ENCODE measurements at regions not wholly inside any gene's neighbourhood (a gene's known extent, or its start where the extent isn't known, plus 50 kb on each side); places are given as distances from the start of the nearest gene placed in this dataset.

DNA sequence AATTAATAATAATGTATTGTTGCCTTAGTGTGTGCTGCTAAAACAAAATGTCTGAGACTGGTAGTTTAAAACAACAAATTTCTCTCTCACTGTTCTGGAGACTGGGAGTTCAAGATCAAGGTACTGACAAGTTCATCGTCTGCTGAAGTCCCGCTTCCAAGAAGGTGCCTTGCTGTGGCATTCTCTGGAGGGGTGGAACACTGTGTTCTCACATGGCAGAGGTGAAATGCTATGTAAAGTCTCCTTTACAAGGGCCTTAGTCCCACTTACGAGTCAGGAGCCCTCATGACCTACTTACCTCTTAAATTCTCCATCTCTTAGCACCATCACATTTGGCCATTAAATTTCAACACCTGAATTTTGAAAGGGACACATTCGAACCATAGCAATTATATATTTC lies 299.2 kb upstream of the RBMS1 start:
- no peaks in the 10 kb centered on the region for H3K27me3 ChIP-seq (replicated peaks)
- TF ChIP-seq, protein P1, sequence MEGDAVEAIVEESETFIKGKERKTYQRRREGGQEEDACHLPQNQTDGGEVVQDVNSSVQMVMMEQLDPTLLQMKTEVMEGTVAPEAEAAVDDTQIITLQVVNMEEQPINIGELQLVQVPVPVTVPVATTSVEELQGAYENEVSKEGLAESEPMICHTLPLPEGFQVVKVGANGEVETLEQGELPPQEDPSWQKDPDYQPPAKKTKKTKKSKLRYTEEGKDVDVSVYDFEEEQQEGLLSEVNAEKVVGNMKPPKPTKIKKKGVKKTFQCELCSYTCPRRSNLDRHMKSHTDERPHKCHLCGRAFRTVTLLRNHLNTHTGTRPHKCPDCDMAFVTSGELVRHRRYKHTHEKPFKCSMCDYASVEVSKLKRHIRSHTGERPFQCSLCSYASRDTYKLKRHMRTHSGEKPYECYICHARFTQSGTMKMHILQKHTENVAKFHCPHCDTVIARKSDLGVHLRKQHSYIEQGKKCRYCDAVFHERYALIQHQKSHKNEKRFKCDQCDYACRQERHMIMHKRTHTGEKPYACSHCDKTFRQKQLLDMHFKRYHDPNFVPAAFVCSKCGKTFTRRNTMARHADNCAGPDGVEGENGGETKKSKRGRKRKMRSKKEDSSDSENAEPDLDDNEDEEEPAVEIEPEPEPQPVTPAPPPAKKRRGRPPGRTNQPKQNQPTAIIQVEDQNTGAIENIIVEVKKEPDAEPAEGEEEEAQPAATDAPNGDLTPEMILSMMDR (IDR thresholded peaks at IDR 0.05; ENCODE audit: low read depth, low read length, missing control alignments): no peak
- in situ Hi-C loops (cut with HindIII; ENCODE audit: low pct_ligation_motif_present, low sequenced_read_pairs): no loop called here
- no peak overlapping the region for H3K4me3 ChIP-seq (ENCODE audit: low read depth, low read length)
- no peak for DNase-seq
- H3K36me3 ChIP-seq (replicated peaks): no peaks in the 10 kb centered on the region
- H3K27ac ChIP-seq: no peak overlapping the region

- H3K27ac ChIP-seq: no peak overlapping the region
- no peaks in the 10 kb centered on the region for H3K27me3 ChIP-seq (replicated peaks)
- in situ Hi-C loops (cut with HindIII; ENCODE audit: low pct_ligation_motif_present, low sequenced_read_pairs): no loop called here
- no peak overlapping the region for H3K4me3 ChIP-seq (ENCODE audit: low read depth, low read length)
- no peaks in the 10 kb centered on the region for H3K36me3 ChIP-seq (replicated peaks)
- no peak for DNase-seq
- TF ChIP-seq, protein P1 (IDR thresholded peaks at IDR 0.05; ENCODE audit: low read depth, low read length, missing control alignments): no peak
These were observed 301.3 kb upstream of the RBMS1 start for GRCh38 chr2:160794926-160795325.

- Histone ChIP-seq H3K27ac (no peak overlapping the region), H3K36me3 (replicated peaks) (no peaks in the 10 kb centered on the region), H3K4me3 (ENCODE audit: low read depth, low read length) (no peak overlapping the region), H3K27me3 (replicated peaks) (no peaks in the 10 kb centered on the region)
- DNase-seq: no peak
- in situ Hi-C loops (cut with HindIII; ENCODE audit: low pct_ligation_motif_present, low sequenced_read_pairs): no loop called here
- TF ChIP-seq, protein P1 (IDR thresholded peaks at IDR 0.05; ENCODE audit: low read depth, low read length, missing control alignments): no peak
These were observed 310.3 kb upstream of the RBMS1 start for GRCh38 chr2:160803881-160804280.

DNA sequence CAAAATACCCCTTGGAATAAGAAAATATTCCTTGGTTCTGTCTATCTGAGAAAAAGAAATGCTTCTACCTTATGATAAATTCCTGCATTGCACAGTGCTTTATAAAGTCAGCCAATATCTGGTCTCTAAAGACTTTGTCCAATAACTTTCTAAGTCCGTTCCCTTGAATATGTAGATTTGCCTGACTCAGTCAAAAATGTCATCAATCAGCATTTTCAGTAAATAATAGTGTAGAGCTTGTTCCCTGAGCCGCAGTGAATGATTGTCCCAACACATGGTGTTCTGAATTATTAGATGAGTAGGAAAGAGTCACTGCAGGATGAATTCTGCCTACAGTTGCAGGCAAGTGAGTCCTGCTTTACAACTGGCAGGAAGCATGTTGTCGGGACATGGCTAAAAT lies 316.8 kb upstream of the RBMS1 start:
- in situ Hi-C loops (cut with HindIII; ENCODE audit: low pct_ligation_motif_present, low sequenced_read_pairs): no loop called here
- DNase-seq: no peak
- Histone ChIP-seq H3K27me3 (replicated peaks) (no peaks in the 10 kb centered on the region), H3K27ac (no peak overlapping the region), H3K36me3 (replicated peaks) (no peaks in the 10 kb centered on the region), H3K4me3 (ENCODE audit: low read depth, low read length) (no peak overlapping the region)
- TF ChIP-seq, protein P1 (IDR thresholded peaks at IDR 0.05; ENCODE audit: low read depth, low read length, missing control alignments): no peak

- in situ Hi-C loops (cut with HindIII; ENCODE audit: low pct_ligation_motif_present, low sequenced_read_pairs): no loop called here
- H3K27ac ChIP-seq: no peak overlapping the region
- no peak overlapping the region for H3K4me3 ChIP-seq (ENCODE audit: low read depth, low read length)
- no peaks in the 10 kb centered on the region for H3K36me3 ChIP-seq (replicated peaks)
- TF ChIP-seq, protein P1 (IDR thresholded peaks at IDR 0.05; ENCODE audit: low read depth, low read length, missing control alignments): no peak
- DNase-seq: no peak
- H3K27me3 ChIP-seq (replicated peaks): no peaks in the 10 kb centered on the region
These were observed 319.4 kb upstream of the RBMS1 start for GRCh38 chr2:160812830-160813505.

DNA sequence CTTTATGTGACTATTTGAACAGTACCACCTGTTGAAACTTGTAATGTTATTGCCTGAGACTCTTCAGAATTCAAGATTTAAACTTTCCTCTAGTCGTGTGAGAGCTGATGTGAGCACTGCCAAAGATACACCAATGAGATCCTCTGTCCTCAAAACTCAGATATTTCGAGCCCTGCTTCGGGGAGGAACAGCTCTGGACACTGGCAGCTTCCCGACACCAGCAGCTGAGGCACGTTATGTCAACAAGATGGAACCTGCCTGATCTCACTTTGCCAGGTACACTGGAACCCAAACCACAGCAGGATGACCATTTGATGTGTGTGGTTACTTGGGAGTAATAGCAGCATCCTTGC lies 319.9 kb upstream of the RBMS1 start:
- TF ChIP-seq, protein P1 (IDR thresholded peaks at IDR 0.05; ENCODE audit: low read depth, low read length, missing control alignments): no peak
- Histone ChIP-seq H3K4me3 (ENCODE audit: low read depth, low read length) (no peak overlapping the region), H3K27ac (no peak overlapping the region), H3K36me3 (replicated peaks) (no peaks in the 10 kb centered on the region), H3K27me3 (replicated peaks) (no peaks in the 10 kb centered on the region)
- no peak for DNase-seq
- in situ Hi-C loops (cut with HindIII; ENCODE audit: low pct_ligation_motif_present, low sequenced_read_pairs): no loop called here
